ENCODE measurements at regions not wholly inside any gene's neighbourhood (a gene's known extent, or its start where the extent isn't known, plus 50 kb on each side); places are given as distances from the start of the nearest gene placed in this dataset.

GRCh38 chr5:39486361-39486760 lies 61.6 kb upstream of the DAB2 start:
- no peak for TF ChIP-seq CTCF (IDR thresholded peaks at IDR 0.05; ENCODE audit: insufficient read depth, low read length)
- no peak overlapping the region for H3K4me3 ChIP-seq (ENCODE audit: low read depth, low read length)
- DNase-seq (ENCODE audit: low read depth): no peak

GRCh38 chr5:39485079-39485478 lies 60.3 kb upstream of the DAB2 start:
- DNase-seq (ENCODE audit: low read depth): peak; percentile 87
- H3K4me3 ChIP-seq (ENCODE audit: low read depth, low read length): no peak overlapping the region
- no peak for TF ChIP-seq CTCF (IDR thresholded peaks at IDR 0.05; ENCODE audit: insufficient read depth, low read length)

- no peak overlapping the region for H3K4me3 ChIP-seq (ENCODE audit: low read depth, low read length)
- no peak for TF ChIP-seq CTCF (IDR thresholded peaks at IDR 0.05; ENCODE audit: insufficient read depth, low read length)
- no peak for DNase-seq (ENCODE audit: low read depth)
Observed at GRCh38 chr5:39484673-39485072, 59.9 kb upstream of the DAB2 start.

GRCh38 chr5:39482098-39482497 lies 57.3 kb upstream of the DAB2 start:
- H3K4me3 ChIP-seq (ENCODE audit: low read depth, low read length): no peak overlapping the region
- DNase-seq (ENCODE audit: low read depth): no peak
- no peak for TF ChIP-seq CTCF (IDR thresholded peaks at IDR 0.05; ENCODE audit: insufficient read depth, low read length)

GRCh38 chr5:39479537-39479936 lies 54.8 kb upstream of the DAB2 start:
- no peak for DNase-seq (ENCODE audit: low read depth)
- TF ChIP-seq CTCF (IDR thresholded peaks at IDR 0.05; ENCODE audit: insufficient read depth, low read length): no peak
- H3K4me3 ChIP-seq (ENCODE audit: low read depth, low read length): no peak overlapping the region

GRCh38 chr5:39478863-39479262 lies 54.1 kb upstream of the DAB2 start:
- no peak overlapping the region for H3K4me3 ChIP-seq (ENCODE audit: low read depth, low read length)
- TF ChIP-seq CTCF (IDR thresholded peaks at IDR 0.05; ENCODE audit: insufficient read depth, low read length): no peak
- DNase-seq (ENCODE audit: low read depth): peak; percentile 83

- no peak overlapping the region for H3K4me3 ChIP-seq (ENCODE audit: low read depth, low read length)
- TF ChIP-seq CTCF (IDR thresholded peaks at IDR 0.05; ENCODE audit: insufficient read depth, low read length): no peak
- peak; percentile 75 for DNase-seq (ENCODE audit: low read depth)
Observed at GRCh38 chr5:39476843-39477220, 52.1 kb upstream of the DAB2 start.

Data from fibroblast of the aortic adventitia (primary cell).